ENCODE measurements at regions not wholly inside any gene's neighbourhood (a gene's known extent, or its start where the extent isn't known, plus 50 kb on each side); places are given as distances from the start of the nearest gene placed in this dataset.

DNA sequence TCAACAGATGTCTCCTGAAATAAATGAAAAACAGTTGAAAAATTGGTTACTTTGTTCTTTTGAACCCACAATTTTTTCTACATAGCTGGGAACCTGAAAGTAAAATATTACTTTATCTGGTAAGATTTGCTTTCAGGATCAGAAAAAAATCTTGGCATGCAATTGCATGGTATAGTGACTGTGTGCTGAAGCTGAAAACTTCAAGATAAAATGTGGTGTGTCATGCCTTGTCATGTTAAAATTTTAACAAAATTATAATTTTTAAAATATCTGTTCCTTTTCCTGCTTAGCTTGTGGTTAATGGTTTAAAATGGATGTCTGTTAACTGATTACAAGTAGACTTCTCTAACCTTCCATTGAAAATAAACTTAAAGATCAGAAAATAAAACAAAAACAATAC lies 904.8 kb downstream of the PDHA2 start:
- in situ Hi-C loops (cut with MboI; ENCODE audit: low pct_ligation_motif_present in 1 of 4, low pct_unique_long_range_greater_than_20kb in 1 of 4, low sequenced_read_pairs in 3 of 4) (no loop called here), intact Hi-C loops (cut with DNase I; ENCODE audit: low total_unique reads) (no loop called here)
- Histone ChIP-seq H3K9me3 (peaks cover 4 to 5% of the 10 kb centered on the region in 2 donors), H3K27me3 (no peaks in the 10 kb centered on the region), H3K27ac (no peak overlapping the region), H3K4me1 (no peaks in the 10 kb centered on the region), H3K4me3 (no peak overlapping the region), H3K36me3 (no peaks in the 10 kb centered on the region)
- TF ChIP-seq POLR2A (IDR thresholded peaks at IDR 0.05), result no peak
- TF ChIP-seq EP300 (IDR thresholded peaks at IDR 0.05; ENCODE audit: low read depth), result no peak
- TF ChIP-seq POLR2AphosphoS5 (IDR thresholded peaks at IDR 0.05), result no peak
- TF ChIP-seq, protein P1, sequence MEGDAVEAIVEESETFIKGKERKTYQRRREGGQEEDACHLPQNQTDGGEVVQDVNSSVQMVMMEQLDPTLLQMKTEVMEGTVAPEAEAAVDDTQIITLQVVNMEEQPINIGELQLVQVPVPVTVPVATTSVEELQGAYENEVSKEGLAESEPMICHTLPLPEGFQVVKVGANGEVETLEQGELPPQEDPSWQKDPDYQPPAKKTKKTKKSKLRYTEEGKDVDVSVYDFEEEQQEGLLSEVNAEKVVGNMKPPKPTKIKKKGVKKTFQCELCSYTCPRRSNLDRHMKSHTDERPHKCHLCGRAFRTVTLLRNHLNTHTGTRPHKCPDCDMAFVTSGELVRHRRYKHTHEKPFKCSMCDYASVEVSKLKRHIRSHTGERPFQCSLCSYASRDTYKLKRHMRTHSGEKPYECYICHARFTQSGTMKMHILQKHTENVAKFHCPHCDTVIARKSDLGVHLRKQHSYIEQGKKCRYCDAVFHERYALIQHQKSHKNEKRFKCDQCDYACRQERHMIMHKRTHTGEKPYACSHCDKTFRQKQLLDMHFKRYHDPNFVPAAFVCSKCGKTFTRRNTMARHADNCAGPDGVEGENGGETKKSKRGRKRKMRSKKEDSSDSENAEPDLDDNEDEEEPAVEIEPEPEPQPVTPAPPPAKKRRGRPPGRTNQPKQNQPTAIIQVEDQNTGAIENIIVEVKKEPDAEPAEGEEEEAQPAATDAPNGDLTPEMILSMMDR (IDR thresholded peaks at IDR 0.05), result no peak
- DNase-seq, result no peak

DNA sequence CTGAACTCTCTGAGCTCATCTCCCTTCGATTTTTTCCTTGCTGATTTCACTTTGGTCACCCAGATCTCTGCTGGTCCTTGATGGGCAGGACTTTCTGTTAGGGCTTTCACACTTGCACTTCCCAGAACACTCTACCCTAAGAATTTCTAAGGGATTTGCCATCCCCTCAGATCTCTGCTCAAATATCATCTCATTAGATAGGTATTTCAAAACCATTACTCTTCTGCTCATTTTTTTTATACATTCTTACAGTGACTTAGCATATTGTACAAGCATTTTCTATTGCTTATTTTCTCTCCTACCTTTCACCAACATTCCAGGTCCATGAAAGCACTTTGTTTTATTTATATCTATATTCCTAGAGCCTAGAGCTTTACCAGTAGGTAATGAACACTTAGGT lies 913.3 kb downstream of the PDHA2 start:
- WGBS, 2 donors (ENCODE audit: low coverage in 1 of 2), result 42 to 50% methylated on average over 1 of the region's 1 CpG
- H3K27ac ChIP-seq, result no peak overlapping the region
- in situ Hi-C loops (cut with MboI; ENCODE audit: low pct_ligation_motif_present in 1 of 4, low pct_unique_long_range_greater_than_20kb in 1 of 4, low sequenced_read_pairs in 3 of 4), result no loop called here
- no peaks in the 10 kb centered on the region for H3K9me3 ChIP-seq
- TF ChIP-seq, protein P1 (IDR thresholded peaks at IDR 0.05), result no peak
- TF ChIP-seq POLR2A (IDR thresholded peaks at IDR 0.05) (no peak), POLR2AphosphoS5 (IDR thresholded peaks at IDR 0.05) (no peak), EP300 (IDR thresholded peaks at IDR 0.05; ENCODE audit: low read depth) (no peak)
- no peak for DNase-seq
- no peak overlapping the region for H3K4me3 ChIP-seq
- H3K36me3 ChIP-seq, result no peaks in the 10 kb centered on the region
- no peaks in the 10 kb centered on the region for H3K4me1 ChIP-seq
- no peaks in the 10 kb centered on the region for H3K27me3 ChIP-seq
- intact Hi-C loops (cut with DNase I; ENCODE audit: low total_unique reads), result no loop called here

DNA sequence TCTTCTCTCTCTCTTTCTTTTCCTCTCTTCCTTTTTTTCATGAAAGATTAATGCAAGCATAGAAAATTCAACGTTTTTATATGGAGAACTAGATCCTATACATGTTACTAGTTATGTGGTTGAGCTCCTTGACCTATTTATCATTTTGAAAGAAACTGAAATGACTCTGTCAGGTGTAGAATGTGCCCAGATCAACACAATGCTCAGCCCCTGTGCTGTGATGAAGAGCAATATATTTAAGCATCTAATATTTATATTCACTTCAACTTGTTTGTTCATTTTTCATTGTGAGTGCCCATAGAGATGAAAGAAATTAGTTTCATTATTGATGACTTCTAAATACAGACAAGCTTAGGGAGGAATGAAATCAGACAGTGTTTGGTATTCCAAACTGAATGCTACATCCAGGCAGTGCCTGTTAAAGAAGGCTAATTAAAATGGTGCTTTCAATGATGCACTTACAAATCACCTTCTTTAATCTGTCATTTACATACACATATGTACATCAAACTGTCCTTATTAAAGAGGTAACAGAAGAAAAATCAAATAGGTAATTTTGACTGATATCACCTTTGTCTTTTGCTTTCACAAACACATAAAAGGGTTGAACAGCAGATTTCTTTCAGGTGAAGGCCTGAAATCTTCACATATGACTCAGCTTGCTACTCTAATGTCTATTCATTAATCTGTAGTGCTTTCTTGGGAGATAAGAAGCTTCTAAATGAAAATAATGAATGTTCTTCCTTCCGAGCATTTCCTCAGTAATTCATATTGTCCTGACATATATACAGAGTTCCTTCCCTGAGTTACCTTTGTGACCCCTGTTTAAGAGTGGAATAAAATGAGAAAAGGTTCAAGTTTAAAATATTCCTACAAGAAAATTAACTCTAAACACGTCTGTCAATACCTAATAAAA lies 915.9 kb downstream of the PDHA2 start:
- intact Hi-C loops (cut with DNase I; ENCODE audit: low total_unique reads), result no loop called here
- H3K27me3 ChIP-seq, result no peaks in the 10 kb centered on the region
- H3K4me3 ChIP-seq, result no peak overlapping the region
- WGBS, 2 donors (ENCODE audit: low coverage in 1 of 2), result 46 to 75% methylated on average over 2 to 3 of the region's 3 CpGs
- H3K27ac ChIP-seq, result no peak overlapping the region
- in situ Hi-C loops (cut with MboI; ENCODE audit: low pct_ligation_motif_present in 1 of 4, low pct_unique_long_range_greater_than_20kb in 1 of 4, low sequenced_read_pairs in 3 of 4), result no loop called here
- no peaks in the 10 kb centered on the region for H3K9me3 ChIP-seq
- H3K36me3 ChIP-seq, result no peaks in the 10 kb centered on the region
- no peaks in the 10 kb centered on the region for H3K4me1 ChIP-seq
- no peak for DNase-seq
- TF ChIP-seq POLR2A (IDR thresholded peaks at IDR 0.05), result no peak
- TF ChIP-seq, protein P1 (IDR thresholded peaks at IDR 0.05), result no peak
- TF ChIP-seq EP300 (IDR thresholded peaks at IDR 0.05; ENCODE audit: low read depth), result no peak
- TF ChIP-seq POLR2AphosphoS5 (IDR thresholded peaks at IDR 0.05), result no peak

DNA sequence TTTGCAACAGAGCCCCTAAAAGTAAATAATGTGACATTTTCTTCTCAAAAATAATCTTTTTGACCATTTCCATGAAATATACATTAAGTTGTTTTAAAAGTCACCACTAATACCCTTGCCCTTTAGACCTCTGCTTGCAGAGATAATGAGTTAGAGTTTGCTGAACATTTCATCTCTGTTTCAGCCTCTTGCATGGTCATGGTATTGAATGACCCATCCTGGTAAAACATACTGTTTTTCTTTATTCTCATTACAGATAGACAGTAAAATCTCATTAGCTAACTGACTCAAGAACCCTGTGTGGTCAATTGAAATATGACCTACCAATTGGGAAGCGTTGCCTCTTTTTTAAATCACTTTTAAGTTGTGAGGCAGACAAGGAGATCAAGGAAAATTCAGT lies 916.7 kb downstream of the PDHA2 start:
- H3K36me3 ChIP-seq, result no peaks in the 10 kb centered on the region
- no peak for DNase-seq
- WGBS, 2 donors (ENCODE audit: low coverage in 1 of 2), result 67 to 78% methylated on average over 1 of the region's 1 CpG
- no peaks in the 10 kb centered on the region for H3K27me3 ChIP-seq
- no peak overlapping the region for H3K27ac ChIP-seq
- TF ChIP-seq POLR2AphosphoS5 (IDR thresholded peaks at IDR 0.05) (no peak), EP300 (IDR thresholded peaks at IDR 0.05; ENCODE audit: low read depth) (no peak), POLR2A (IDR thresholded peaks at IDR 0.05) (no peak)
- TF ChIP-seq, protein P1 (IDR thresholded peaks at IDR 0.05), result no peak
- intact Hi-C loops (cut with DNase I; ENCODE audit: low total_unique reads), result no loop called here
- no peaks in the 10 kb centered on the region for H3K9me3 ChIP-seq
- in situ Hi-C loops (cut with MboI; ENCODE audit: low pct_ligation_motif_present in 1 of 4, low pct_unique_long_range_greater_than_20kb in 1 of 4, low sequenced_read_pairs in 3 of 4), result no loop called here
- H3K4me3 ChIP-seq, result no peak overlapping the region
- no peaks in the 10 kb centered on the region for H3K4me1 ChIP-seq

Measured in transverse colon (tissue), 4 donors.